GM19043 (cell line): ENCODE measurements at regions not wholly inside any gene's neighbourhood (a gene's known extent, or its start where the extent isn't known, plus 50 kb on each side); places are given as distances from the start of the nearest gene placed in this dataset.
"Not testable (repeated sequence)": the region's sequence is repeated elsewhere in the genome, so short reads cannot be mapped to it uniquely, and the experiment has no call there.

ENCODE experiments used
- ATAC-seq: cut with Tn5 transposase; IDR thresholded peaks from one replicate; pipeline ENCODE4 v1.9.1; 2021; ENCODE audit warnings: low read depth; ENCODE audit not compliant: unreplicated experiment

DNA sequence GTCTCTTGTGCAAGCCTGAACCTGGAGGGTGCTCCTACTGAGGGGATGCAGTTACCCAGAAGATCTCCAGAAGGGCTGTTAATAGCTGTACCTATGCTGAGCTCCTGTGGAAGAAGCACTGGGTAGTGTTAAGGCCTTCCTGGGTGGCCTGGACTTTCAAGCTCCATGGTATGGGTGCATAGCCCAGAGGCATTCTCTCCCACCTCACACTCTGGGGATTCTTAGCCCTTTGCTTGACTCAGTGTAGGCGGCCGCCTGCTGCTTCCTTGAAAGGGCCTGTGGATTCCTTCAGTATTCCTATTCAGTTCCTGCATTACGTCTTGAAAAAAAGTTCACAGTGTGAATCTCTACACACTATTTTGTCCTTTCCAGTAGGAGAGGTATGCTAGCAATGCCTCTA, 235.7 kb upstream of the MAGEB16 start:
- ATAC-seq = no peak

- ATAC-seq = no peak
Observed at GRCh38 chrX:35590210-35590609, 207.9 kb upstream of the MAGEB16 start.

DNA sequence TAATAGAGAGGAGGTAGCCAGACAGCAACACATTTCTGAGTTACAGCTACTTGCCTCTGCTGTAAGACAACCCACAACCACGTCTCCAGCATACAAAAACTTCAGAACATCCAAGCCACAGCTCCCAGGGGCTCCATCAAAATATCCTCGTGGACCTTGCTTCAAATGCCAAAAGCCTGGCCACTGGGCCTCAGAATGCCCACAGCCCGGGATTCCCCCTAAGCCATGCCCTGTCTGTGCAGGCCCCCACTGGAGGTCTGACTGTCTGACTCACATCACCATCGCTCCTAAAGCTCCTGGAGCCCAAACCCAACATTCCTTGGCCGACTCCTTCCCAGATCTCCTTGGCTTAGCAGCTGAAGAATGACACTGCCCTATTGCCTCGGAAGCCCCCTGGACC, 186.6 kb upstream of the MAGEB16 start:
- not testable (repeated sequence) for ATAC-seq

GRCh38 chrX:35617836-35618235, 180.3 kb upstream of the MAGEB16 start:
- no peak for ATAC-seq

- no peak for ATAC-seq
Observed at GRCh38 chrX:35622040-35622439, 176.1 kb upstream of the MAGEB16 start.

DNA sequence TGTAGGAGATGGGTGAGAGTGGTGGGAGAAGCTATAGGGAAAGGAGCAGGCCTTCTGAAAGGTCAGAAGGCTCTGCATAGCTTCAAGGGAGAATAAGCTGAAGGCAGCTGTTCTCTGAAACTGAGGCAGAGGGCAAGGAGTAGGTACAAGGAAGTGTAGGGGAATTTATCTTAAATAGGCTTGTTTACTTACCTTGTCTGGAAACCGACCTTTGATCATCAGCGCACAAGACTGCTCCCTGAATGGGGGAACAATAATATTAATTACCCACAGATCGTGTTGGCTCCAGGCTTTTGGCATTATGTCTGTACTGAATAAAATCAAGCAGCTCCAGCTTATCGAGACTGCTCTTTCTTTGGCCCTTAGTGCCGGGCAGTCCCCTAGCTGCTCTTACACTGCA, 175.5 kb upstream of the MAGEB16 start:
- ATAC-seq = no peak

- ATAC-seq = no peak
Observed at GRCh38 chrX:35625714-35626113, 172.4 kb upstream of the MAGEB16 start.

DNA sequence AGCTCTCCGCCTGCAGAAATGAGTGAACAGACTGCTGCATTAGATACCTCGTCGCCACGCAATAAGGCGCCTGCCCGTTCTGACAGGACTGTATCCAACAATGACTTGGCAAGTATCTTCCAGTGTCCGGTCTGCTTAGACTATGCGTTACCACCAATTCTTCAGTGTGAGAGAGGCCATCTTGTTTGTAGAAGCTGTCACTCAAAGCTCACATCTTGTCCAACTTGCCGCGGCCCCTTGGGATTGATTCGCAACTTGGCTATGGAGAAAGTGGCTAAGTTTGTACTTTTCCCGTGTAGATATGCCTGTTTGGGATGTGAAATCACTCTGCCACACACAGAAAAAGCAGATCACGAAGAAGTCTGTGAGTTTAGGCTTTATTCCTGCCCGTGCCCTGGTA, 172.0 kb upstream of the MAGEB16 start:
- no peak for ATAC-seq

DNA sequence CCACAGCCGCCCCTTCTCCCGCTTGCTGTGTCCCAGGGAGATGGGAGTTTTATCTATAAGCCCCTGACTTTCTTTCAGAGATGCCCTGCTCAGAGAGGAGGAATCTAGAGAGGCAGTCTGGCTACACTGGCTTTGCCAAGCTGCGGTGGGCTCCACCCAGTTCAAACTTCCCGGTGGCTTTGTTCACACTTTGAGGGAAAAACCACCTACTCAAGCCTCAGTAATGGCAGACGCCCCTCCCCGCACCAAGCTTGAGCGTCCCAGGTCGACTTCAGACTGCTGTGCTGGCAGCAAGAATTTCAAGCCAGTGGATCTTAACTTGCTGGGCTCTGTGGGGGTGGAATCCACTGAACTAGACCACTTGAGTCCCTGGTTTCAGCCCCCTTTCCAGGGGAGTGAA, 162.2 kb upstream of the MAGEB16 start:
- not testable (repeated sequence) for ATAC-seq

DNA sequence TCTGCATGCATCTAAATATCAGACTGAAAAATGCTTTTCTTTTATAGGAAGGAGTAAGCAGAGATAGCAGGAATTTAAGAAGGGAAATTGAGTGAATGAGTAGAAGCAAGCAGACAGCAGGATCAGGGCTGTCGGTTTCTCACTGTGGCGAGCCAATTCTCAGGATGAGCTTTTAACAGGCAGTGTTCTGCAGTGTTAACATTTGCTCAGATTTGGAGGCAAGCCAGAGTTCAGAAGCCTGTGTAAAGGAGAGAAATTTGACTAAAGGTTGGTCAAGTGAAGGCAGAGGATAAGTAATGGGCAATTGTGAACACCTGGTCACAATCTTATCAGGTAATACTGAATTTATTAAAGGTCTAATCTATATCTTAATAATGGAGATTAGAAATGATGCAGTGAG, 133.3 kb upstream of the MAGEB16 start:
- ATAC-seq = no peak

GRCh38 chrX:35665311-35665710, 132.8 kb upstream of the MAGEB16 start:
- ATAC-seq = no peak

- ATAC-seq = no peak
Observed at GRCh38 chrX:35670889-35671288, 127.3 kb upstream of the MAGEB16 start.

GRCh38 chrX:35675151-35675550, 123.0 kb upstream of the MAGEB16 start:
- ATAC-seq = no peak

DNA sequence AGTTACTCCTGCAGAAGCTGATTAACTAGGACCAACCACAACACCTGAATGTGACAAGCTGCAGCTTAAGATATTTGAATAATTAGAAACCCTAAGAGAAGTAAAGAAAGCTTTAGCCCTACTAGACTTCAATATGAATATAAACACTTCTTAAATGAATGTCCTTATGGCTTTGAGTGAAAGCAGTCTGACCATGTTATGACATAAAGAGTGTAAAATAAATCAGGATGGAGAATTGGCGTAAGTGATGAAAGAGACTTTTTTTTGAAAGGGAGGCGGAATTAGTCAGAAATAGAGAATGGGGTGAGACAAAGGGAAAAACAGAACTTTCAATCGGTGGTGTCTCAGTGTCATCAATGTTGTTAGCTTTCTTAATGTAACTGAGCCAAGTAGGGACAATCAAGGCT, 117.2 kb upstream of the MAGEB16 start:
- ATAC-seq = no peak

- ATAC-seq = no peak
Observed at GRCh38 chrX:35682476-35682875, 115.7 kb upstream of the MAGEB16 start.

- ATAC-seq = no peak
Observed at GRCh38 chrX:35696760-35697234, 101.3 kb upstream of the MAGEB16 start.

GRCh38 chrX:35699642-35700041, 98.5 kb upstream of the MAGEB16 start:
- no peak for ATAC-seq

GRCh38 chrX:35700121-35700520, 98.0 kb upstream of the MAGEB16 start:
- ATAC-seq = no peak

GRCh38 chrX:35711281-35711680, 86.9 kb upstream of the MAGEB16 start:
- no peak for ATAC-seq

DNA sequence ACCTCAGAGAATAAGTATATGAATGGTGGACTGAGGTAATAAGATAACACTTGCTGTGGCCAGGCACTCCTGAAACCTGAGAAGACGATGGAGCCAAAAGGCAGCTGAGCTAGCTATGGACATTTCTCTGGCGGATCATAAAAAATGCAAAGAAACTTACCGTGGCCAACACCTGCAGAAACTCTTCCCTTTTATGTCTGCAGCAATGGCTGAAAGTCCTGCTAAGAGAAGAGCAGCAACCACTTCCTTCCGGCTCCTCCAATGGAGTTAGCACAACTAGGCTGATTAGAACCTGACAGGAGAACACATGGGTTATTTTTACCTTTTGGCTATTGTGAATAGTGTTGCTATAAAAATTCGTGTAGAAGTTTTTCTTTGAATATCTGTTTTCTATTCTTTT, 76.0 kb upstream of the MAGEB16 start:
- no peak for ATAC-seq

GRCh38 chrX:35726176-35726575, 72.0 kb upstream of the MAGEB16 start:
- no peak for ATAC-seq

GRCh38 chrX:35728481-35728880, 69.7 kb upstream of the MAGEB16 start:
- no peak for ATAC-seq

GRCh38 chrX:35733879-35734278, 64.3 kb upstream of the MAGEB16 start:
- ATAC-seq = no peak
